Mesenchymal stem cell (in vitro differentiated cells and primary cell): ENCODE measurements at regions not wholly inside any gene's neighbourhood (a gene's known extent, or its start where the extent isn't known, plus 50 kb on each side); places are given as distances from the start of the nearest gene placed in this dataset.
A peak's percentile ranks its signal among the peaks of the same experiment; 100 is the strongest.

ENCODE experiments used
- DNase-seq: peaks from one replicate; pipeline ENCODE4 v3.0.0-alpha.2; 2013
- H2AFZ ChIP-seq: one replicate; pipeline ENCODE4 v1.6.1; 2013; ENCODE audit warnings: low read depth, mild to moderate bottlenecking, control low read depth, inconsistent platforms, low read length, moderate library complexity
- H2AK5ac ChIP-seq: 2 replicates; pipeline ENCODE4 v1.6.1; 2013; ENCODE audit warnings: low read length, moderate library complexity, mild to moderate bottlenecking, inconsistent platforms; ENCODE audit not compliant: severe bottlenecking
- H2BK120ac ChIP-seq: one replicate; pipeline ENCODE4 v1.6.1; 2013; ENCODE audit warnings: low read depth, mild to moderate bottlenecking, inconsistent platforms, low read length, moderate library complexity
- H2BK12ac ChIP-seq, 2 experiments: one replicate each; pipeline ENCODE4 v1.6.1; 2013; ENCODE audit warnings: inconsistent platforms in 2 of 2, low read length in 2 of 2, mild to moderate bottlenecking in 2 of 2, moderate library complexity in 2 of 2, control low read depth in 1 of 2
- H2BK15ac ChIP-seq: one replicate; pipeline ENCODE4 v1.6.1; 2013; ENCODE audit warnings: mild to moderate bottlenecking, low read depth, inconsistent platforms; ENCODE audit not compliant: poor library complexity, severe bottlenecking
- H2BK5ac ChIP-seq: 2 replicates; pipeline ENCODE4 v1.6.1; 2013; ENCODE audit warnings: low read depth, mild to moderate bottlenecking, low read length, control low read depth, inconsistent platforms; ENCODE audit not compliant: poor library complexity, severe bottlenecking
- H3K14ac ChIP-seq, 2 experiments: one replicate each; pipeline ENCODE4 v1.6.1; 2013; ENCODE audit warnings: inconsistent platforms in 2 of 2, low read length in 2 of 2, control low read depth in 1 of 2, mild to moderate bottlenecking in 1 of 2, moderate library complexity in 1 of 2
- H3K18ac ChIP-seq, 2 experiments: one replicate each; pipeline ENCODE4 v1.6.1; 2013; ENCODE audit warnings: inconsistent platforms in 2 of 2, low read length in 2 of 2, control low read depth in 1 of 2, low read depth in 1 of 2, mild to moderate bottlenecking in 1 of 2
- H3K23ac ChIP-seq, 2 experiments: one replicate each; pipeline ENCODE4 v1.6.1; 2013; ENCODE audit warnings: inconsistent platforms in 2 of 2, low read length in 2 of 2, mild to moderate bottlenecking in 2 of 2, moderate library complexity in 2 of 2, control low read depth in 1 of 2
- H3K27ac ChIP-seq: 2 replicates; pipeline ENCODE4 v1.5.1; 2013; ENCODE audit warnings: mild to moderate bottlenecking, moderate library complexity, low read length, control low read depth, inconsistent platforms; ENCODE audit not compliant: poor library complexity, severe bottlenecking
- H3K27me3 ChIP-seq, 2 experiments: 2 replicates each; pipeline versions ENCODE4 v1.6.1 to v1.7.0; 2013; ENCODE audit warnings: low read length in 2 of 2, mild to moderate bottlenecking in 2 of 2, moderate library complexity in 2 of 2, control low read depth in 1 of 2, inconsistent platforms in 1 of 2; ENCODE audit not compliant: control insufficient read depth in 1 of 2, insufficient read depth in 1 of 2
- H3K36me3 ChIP-seq, 2 experiments: 2 replicates each; pipeline versions ENCODE4 v1.6.1 to v1.7.0; 2013; ENCODE audit warnings: low read length in 2 of 2, control low read depth in 1 of 2, inconsistent platforms in 1 of 2, low read depth in 1 of 2, mild to moderate bottlenecking in 1 of 2; ENCODE audit not compliant: insufficient read depth in 2 of 2, control insufficient read depth in 1 of 2
- H3K4ac ChIP-seq, 2 experiments: one replicate each; pipeline ENCODE4 v1.6.1; 2013; ENCODE audit warnings: inconsistent platforms in 2 of 2, low read length in 2 of 2, mild to moderate bottlenecking in 2 of 2, moderate library complexity in 2 of 2, control low read depth in 1 of 2, low read depth in 1 of 2
- H3K4me1 ChIP-seq: 2 replicates; pipeline ENCODE4 v1.6.1; 2013; ENCODE audit warnings: low read depth, low read length, control low read depth; ENCODE audit not compliant: control insufficient read depth, insufficient read depth
- H3K4me2 ChIP-seq: 2 replicates; pipeline ENCODE4 v1.6.1; 2013; ENCODE audit warnings: low read length, mild to moderate bottlenecking, inconsistent platforms; ENCODE audit not compliant: poor library complexity, severe bottlenecking
- H3K4me3 ChIP-seq, 2 experiments: 2 replicates each; pipeline versions ENCODE4 v1.5.1 to v1.7.0; 2013; ENCODE audit warnings: low read length in 2 of 2, mild to moderate bottlenecking in 2 of 2, control low read depth in 1 of 2, low read depth in 1 of 2; ENCODE audit not compliant: insufficient read depth in 1 of 2
- H3K79me1 ChIP-seq: replicated peaks from 2 replicates; pipeline ENCODE4 v1.6.1; 2013; ENCODE audit warnings: mild to moderate bottlenecking, control low read depth, low read length, inconsistent platforms; ENCODE audit not compliant: poor library complexity, severe bottlenecking
- H3K9ac ChIP-seq: 2 replicates; pipeline ENCODE4 v1.7.0; 2013; ENCODE audit warnings: mild to moderate bottlenecking, low read length, moderate library complexity
- H3K9me3 ChIP-seq: 2 replicates; pipeline ENCODE4 v1.7.0; 2013; ENCODE audit warnings: mild to moderate bottlenecking, low read length; ENCODE audit not compliant: control insufficient read depth
- H4K8ac ChIP-seq: one replicate; pipeline ENCODE4 v1.6.1; 2013; ENCODE audit warnings: inconsistent platforms, mild to moderate bottlenecking, low read length, moderate library complexity
- H4K91ac ChIP-seq: one replicate; pipeline ENCODE4 v1.6.1; 2013; ENCODE audit warnings: mild to moderate bottlenecking, low read length, inconsistent platforms
- WGBS: methylation state at CpG from one replicate; pipeline ENCODE4 v1.1.7; 2013; ENCODE audit warnings: mixed read lengths; 5-methylcytosine and 5-hydroxymethylcytosine counted together

DNA sequence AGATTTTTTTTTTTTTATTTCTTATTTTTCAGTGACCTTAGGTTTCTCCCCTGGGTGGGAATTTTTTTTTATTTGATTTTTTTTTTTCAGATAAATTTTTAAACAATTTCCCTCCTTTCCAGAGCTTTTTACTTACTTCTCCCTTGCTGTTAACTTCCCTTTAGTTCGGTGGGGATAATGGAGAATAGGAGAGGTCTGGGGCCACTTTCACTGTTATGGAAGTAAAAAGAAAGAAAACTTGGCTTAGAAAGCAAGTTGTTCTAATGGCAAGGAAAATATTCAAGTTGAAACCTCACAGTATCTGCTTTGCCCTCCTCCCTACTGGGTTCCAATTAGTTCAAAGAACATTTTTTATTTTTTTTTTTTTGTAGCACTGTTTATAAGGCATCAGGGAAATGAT lies 537.1 kb upstream of the NXPH2 start:
- no peak overlapping the region for H3K23ac ChIP-seq
- H2BK5ac ChIP-seq, result no peak overlapping the region
- H4K8ac ChIP-seq, result no peak overlapping the region
- H2BK15ac ChIP-seq, result no peak overlapping the region
- no peak for DNase-seq
- H3K9ac ChIP-seq, result no peak overlapping the region
- H3K18ac ChIP-seq, result no peak overlapping the region
- H3K14ac ChIP-seq, result no peak overlapping the region
- no peak overlapping the region for H2AK5ac ChIP-seq
- H2BK120ac ChIP-seq, result no peak overlapping the region
- no peak overlapping the region for H3K27ac ChIP-seq
- no peaks in the 10 kb centered on the region for H3K36me3 ChIP-seq
- no CpG with 5 or more reads among the region's 1 CpG for WGBS
- H3K9me3 ChIP-seq, result no peaks in the 10 kb centered on the region
- no peak overlapping the region for H2AFZ ChIP-seq
- no peak overlapping the region for H3K4me3 ChIP-seq
- H2BK12ac ChIP-seq, result no peak overlapping the region
- H3K4me1 ChIP-seq, result no peaks in the 10 kb centered on the region
- H4K91ac ChIP-seq, result no peak overlapping the region
- no peaks in the 10 kb centered on the region for H3K79me1 ChIP-seq
- H3K4ac ChIP-seq, result no peak overlapping the region
- no peak overlapping the region for H3K4me2 ChIP-seq
- no peaks in the 10 kb centered on the region for H3K27me3 ChIP-seq

DNA sequence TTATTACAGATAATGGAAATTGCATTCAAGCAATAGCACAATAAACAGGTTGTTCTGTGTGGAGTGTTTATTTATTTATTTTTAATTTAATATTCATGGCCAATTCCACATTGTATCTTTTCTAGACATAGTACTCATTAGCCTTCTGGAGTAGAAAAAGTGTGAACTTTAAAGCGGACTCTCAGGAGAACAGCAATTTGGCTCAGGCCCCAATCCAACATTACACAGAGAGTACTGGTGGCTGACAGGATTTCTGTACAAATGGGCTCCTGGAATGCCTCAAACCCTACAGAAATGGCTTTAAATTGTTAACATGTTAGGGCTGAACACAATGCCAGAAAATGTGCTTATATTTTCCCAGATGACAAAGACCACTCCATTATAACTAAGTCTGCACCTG lies 533.9 kb upstream of the NXPH2 start:
- Histone ChIP-seq H4K8ac (no peak overlapping the region), H3K27ac (no peak overlapping the region), H3K23ac (no peak overlapping the region), H3K4ac (no peak overlapping the region), H2BK15ac (no peak overlapping the region), H2BK5ac (no peak overlapping the region), H4K91ac (no peak overlapping the region), H3K9me3 (no peaks in the 10 kb centered on the region), H3K4me1 (no peaks in the 10 kb centered on the region), H3K36me3 (no peaks in the 10 kb centered on the region), H3K4me3 (no peak overlapping the region), H2BK12ac (no peak overlapping the region), H2BK120ac (no peak overlapping the region), H3K9ac (no peak overlapping the region), H3K79me1 (no peaks in the 10 kb centered on the region), H2AK5ac (no peak overlapping the region), H2AFZ (no peak overlapping the region), H3K14ac (no peak overlapping the region), H3K4me2 (no peak overlapping the region), H3K27me3 (no peaks in the 10 kb centered on the region), H3K18ac (no peak overlapping the region)
- 80% methylated on average over 1 of the region's 1 CpG for WGBS
- no peak for DNase-seq

DNA sequence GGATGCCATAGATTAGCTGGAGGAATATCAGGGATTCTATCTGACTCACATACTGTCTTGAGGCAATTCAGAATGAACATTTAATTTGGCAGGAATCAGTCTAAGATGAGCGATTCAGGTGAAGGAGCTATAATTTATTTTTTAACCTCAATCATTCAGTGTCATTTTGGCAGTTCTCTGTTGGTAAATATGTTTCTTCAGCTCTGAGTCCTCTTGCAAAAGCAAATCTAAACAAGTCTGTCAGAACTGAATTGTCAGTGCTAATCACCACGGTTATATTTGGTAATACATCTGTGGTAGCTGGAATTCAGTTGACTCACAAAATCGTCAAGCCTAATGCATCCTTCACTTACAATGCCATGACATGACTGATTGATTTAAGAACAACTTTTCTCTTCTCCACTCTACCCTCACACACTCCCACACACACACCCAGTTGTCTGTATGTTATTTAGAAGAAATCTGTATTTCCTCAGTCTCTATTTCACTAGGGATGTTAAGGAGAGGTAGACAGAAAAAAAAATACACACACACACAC lies 516.6 kb upstream of the NXPH2 start:
- H3K23ac ChIP-seq, result no peak overlapping the region
- H2BK12ac ChIP-seq, result no peak overlapping the region
- H3K4ac ChIP-seq, result no peak overlapping the region
- no peak overlapping the region for H4K91ac ChIP-seq
- no peak overlapping the region for H3K9ac ChIP-seq
- H2AK5ac ChIP-seq, result no peak overlapping the region
- H2BK120ac ChIP-seq, result no peak overlapping the region
- H3K27me3 ChIP-seq, result no peaks in the 10 kb centered on the region
- H3K18ac ChIP-seq, result no peak overlapping the region
- H3K27ac ChIP-seq, result no peak overlapping the region
- no peak overlapping the region for H3K4me2 ChIP-seq
- no peaks in the 10 kb centered on the region for H3K79me1 ChIP-seq
- no peak overlapping the region for H2AFZ ChIP-seq
- 54% methylated on average over 2 of the region's 3 CpGs for WGBS
- H3K9me3 ChIP-seq, result no peaks in the 10 kb centered on the region
- H3K4me1 ChIP-seq, result no peaks in the 10 kb centered on the region
- H2BK15ac ChIP-seq, result no peak overlapping the region
- H4K8ac ChIP-seq, result no peak overlapping the region
- H3K4me3 ChIP-seq, result no peak overlapping the region
- no peak overlapping the region for H3K14ac ChIP-seq
- DNase-seq, result peak; percentile 2
- H2BK5ac ChIP-seq, result no peak overlapping the region
- no peaks in the 10 kb centered on the region for H3K36me3 ChIP-seq

DNA sequence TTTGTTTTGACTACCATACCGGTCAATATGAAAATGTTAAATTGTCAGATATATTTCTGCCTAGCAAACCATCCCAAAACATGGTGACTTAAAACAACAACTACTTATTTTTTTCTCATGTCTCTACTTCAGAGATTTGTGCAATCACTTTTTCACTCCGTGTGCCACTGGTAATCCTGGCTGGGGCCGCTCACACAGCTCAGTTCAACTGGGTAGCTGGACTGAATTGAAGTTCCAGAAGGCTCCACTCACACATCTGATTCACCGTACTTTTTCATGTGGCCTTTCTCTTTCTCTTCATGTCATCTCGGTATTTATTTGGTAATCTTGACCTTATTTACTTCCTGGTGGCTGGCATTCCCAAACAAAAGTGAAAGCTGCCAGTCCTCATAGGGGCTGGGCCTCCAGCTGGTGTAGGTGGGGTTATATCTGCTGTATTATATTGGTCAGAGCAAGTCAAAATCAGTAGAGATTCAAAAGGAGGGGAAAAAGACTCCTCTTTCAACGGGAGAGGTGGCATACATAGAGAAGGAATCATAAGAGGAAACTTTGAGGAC lies 513.9 kb upstream of the NXPH2 start:
- no peak overlapping the region for H2BK5ac ChIP-seq
- H2BK120ac ChIP-seq, result no peak overlapping the region
- H4K8ac ChIP-seq, result no peak overlapping the region
- no peak overlapping the region for H3K4me3 ChIP-seq
- no peak for DNase-seq
- H3K4ac ChIP-seq, result no peak overlapping the region
- H3K79me1 ChIP-seq, result no peaks in the 10 kb centered on the region
- H3K36me3 ChIP-seq, result no peaks in the 10 kb centered on the region
- no peaks in the 10 kb centered on the region for H3K4me1 ChIP-seq
- H2AK5ac ChIP-seq, result no peak overlapping the region
- H3K9me3 ChIP-seq, result no peaks in the 10 kb centered on the region
- H2BK15ac ChIP-seq, result no peak overlapping the region
- H3K18ac ChIP-seq, result no peak overlapping the region
- H3K27me3 ChIP-seq, result no peaks in the 10 kb centered on the region
- H3K27ac ChIP-seq, result no peak overlapping the region
- no peak overlapping the region for H4K91ac ChIP-seq
- no peak overlapping the region for H3K23ac ChIP-seq
- no peak overlapping the region for H3K9ac ChIP-seq
- H2AFZ ChIP-seq, result no peak overlapping the region
- H3K14ac ChIP-seq, result no peak overlapping the region
- H3K4me2 ChIP-seq, result no peak overlapping the region
- no peak overlapping the region for H2BK12ac ChIP-seq
- WGBS, result 89% methylated on average over 6 of the region's 6 CpGs
